ENCODE measurements at regions not wholly inside any gene's neighbourhood (a gene's known extent, or its start where the extent isn't known, plus 50 kb on each side); places are given as distances from the start of the nearest gene placed in this dataset.

DNA sequence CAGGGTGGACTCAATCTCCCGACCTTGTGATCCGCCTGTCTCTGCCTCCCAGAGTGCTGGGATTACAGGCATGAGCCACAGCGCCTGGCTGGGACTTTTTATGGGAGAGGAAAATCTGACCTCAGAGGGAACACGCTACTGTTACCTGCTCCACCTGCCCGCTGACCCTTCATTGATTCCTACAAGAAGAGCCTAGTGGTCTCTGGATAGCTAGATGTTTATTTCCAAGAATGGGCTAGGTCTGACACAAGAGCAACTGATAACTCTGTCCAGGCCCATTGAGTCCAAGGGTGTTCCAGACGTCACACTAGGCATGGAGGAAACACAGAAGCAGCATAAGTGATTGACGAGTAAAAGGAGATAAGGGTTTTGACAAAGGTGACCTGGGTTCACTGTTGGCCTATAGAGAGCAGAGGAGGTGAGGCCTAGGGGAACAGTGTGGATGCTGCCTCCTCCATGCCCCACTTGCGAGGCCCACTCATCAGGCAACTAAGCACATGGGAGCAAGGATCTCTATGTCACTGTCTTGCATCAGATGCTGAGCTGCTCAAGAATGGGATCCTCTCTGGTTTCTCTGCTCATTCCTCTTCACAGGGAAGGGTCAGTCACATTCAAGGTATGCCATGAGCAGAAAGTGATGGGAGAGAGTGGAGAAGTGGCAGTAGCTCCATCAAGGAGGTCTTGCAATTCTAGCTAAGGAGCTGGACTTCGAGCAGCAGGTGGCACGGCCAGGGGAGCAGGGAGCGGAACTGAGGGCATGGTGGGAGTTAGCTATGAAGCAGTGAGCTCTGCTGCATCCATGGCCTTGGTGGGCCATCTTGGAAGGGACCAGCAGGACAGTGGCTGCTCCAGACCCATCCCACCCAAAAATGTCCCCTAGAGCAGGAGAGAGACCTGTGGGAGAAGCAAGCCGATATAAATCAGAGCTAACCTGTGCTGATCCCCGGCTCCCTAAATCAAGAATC, 145.2 kb downstream of the WSCD1 start:
- TF ChIP-seq ZBTB1 (tag by site-specific recombination; IDR thresholded peaks at IDR 0.05) (no peak), ZNF670 (tag by site-specific recombination; IDR thresholded peaks at IDR 0.05; ENCODE audit: low read depth) (no peak), CTCF (tag by site-specific recombination; IDR thresholded peaks at IDR 0.05) (no peak), KLF16 (tag by site-specific recombination; IDR thresholded peaks at IDR 0.05) (no peak), ZBTB17 (tag by site-specific recombination; IDR thresholded peaks at IDR 0.05) (no peak)
- TF ChIP-seq, protein P1, sequence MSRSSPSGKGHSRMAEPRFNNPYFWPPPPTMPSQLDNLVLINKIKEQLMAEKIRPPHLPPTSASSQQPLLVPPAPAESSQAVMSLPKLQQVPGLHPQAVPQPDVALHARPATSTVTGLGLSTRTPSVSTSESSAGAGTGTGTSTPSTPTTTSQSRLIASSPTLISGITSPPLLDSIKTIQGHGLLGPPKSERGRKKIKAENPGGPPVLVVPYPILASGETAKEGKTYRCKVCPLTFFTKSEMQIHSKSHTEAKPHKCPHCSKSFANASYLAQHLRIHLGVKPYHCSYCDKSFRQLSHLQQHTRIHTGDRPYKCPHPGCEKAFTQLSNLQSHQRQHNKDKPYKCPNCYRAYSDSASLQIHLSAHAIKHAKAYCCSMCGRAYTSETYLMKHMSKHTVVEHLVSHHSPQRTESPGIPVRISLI (tag by site-specific recombination; IDR thresholded peaks at IDR 0.05): no peak
